ENCODE measurements at regions not wholly inside any gene's neighbourhood (a gene's known extent, or its start where the extent isn't known, plus 50 kb on each side); places are given as distances from the start of the nearest gene placed in this dataset.

DNA sequence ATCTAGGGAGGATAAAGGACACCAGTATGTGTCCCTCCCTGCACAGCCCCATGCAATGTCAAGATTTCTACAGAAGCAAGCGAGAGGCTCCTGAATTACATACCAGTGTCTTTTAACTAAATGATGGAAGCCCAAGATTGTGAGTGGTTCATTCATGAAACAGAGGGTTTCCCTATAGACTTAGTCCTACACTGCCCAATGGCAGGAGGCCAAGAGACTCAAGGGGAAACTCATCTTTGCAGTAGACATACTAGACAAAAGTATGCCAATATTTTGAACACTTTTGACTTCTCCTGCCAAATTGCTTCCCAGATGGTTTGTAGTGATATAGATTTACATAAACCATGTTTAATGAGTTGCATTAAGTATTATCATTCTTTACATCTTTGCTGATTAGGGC is 557.2 kb upstream of the JAG1 start:
- TF ChIP-seq, protein P1, sequence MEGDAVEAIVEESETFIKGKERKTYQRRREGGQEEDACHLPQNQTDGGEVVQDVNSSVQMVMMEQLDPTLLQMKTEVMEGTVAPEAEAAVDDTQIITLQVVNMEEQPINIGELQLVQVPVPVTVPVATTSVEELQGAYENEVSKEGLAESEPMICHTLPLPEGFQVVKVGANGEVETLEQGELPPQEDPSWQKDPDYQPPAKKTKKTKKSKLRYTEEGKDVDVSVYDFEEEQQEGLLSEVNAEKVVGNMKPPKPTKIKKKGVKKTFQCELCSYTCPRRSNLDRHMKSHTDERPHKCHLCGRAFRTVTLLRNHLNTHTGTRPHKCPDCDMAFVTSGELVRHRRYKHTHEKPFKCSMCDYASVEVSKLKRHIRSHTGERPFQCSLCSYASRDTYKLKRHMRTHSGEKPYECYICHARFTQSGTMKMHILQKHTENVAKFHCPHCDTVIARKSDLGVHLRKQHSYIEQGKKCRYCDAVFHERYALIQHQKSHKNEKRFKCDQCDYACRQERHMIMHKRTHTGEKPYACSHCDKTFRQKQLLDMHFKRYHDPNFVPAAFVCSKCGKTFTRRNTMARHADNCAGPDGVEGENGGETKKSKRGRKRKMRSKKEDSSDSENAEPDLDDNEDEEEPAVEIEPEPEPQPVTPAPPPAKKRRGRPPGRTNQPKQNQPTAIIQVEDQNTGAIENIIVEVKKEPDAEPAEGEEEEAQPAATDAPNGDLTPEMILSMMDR (IDR thresholded peaks at IDR 0.05; ENCODE audit: low read depth, low read length), result no peak
- DNase-seq (ENCODE audit: extremely low read depth, low read depth), result no peak

DNA sequence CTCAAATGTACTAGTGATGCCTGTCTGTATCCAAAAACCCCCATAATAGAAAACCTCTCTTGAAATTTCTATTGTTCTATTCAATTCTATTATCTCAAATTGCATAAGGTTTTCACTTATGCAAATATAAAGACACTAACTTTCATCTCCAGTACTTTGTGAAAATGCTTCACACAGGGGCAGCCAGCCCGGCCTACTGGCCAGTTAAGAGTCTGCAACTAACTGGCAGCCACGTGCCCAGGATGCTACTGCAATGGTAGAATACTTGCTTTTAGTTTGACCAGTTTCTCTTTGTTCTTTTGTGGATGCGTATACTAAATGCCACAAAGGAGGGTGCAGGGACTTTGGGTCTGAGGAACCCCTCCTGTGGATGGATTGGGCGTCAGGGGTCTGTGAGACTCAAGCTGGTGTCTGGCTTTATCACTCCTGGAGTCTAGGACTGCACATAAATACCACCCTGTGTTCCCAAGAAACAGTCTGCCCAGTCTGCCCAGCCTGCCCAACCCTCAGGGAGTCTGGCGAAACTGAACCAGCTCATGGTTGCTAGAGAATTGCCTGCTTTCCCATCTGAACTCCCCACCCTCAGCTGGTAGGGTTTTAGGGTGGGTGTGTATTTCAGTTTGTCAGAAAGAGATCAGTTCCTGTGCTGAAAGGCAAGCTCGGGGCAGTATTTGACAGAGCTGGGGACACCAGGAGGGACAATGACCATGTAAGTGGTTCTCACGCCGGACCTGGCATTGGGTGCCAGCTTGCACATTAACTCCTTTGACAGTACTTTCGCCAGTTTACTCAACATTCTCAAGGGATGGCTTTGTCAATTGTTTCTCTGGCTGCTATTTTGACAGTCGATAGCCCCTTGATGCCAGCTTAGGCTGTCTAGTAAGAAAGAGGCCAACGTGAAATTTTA is 558.2 kb upstream of the JAG1 start:
- no peak for DNase-seq (ENCODE audit: extremely low read depth, low read depth)
- TF ChIP-seq, protein P1 (IDR thresholded peaks at IDR 0.05; ENCODE audit: low read depth, low read length), result no peak

DNA sequence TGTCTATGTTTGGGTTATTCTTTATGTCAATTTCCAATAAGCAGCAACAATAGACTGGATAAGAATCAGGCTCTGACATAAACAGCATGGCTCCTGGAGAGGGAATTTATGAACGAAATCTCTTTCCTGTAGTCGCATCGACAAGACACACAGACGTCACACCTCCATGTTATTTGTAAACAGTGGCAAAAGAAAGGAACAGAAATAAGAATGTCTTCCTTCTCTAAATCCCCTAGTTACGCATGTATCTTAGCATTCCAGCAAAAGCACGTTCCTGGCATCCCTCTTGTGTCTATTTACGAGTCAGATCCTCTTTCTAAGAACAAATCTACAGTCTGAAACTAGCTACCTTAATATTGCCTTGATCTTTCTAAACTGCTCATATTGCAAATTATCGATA is 559.1 kb upstream of the JAG1 start:
- TF ChIP-seq, protein P1 (IDR thresholded peaks at IDR 0.05; ENCODE audit: low read depth, low read length), result no peak
- DNase-seq (ENCODE audit: extremely low read depth, low read depth), result no peak

DNA sequence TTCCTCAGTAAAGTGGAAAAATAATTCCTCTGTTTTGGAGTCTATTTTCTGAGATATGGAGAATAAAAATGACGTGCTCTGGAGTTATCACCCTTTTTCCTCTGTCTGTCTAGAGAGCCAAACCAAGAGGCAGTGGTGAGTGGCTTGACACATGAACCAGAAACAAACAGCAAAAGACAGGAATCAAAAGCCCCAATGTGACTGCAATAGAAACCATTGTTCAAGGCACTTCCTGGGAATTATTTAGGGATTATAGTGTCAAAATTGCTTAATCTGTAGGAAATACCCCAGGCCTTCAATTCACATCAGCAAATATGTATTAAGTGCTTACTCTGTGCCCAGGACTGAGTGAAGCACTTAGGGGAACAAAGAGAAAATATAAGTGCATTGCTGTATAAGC is 560.4 kb upstream of the JAG1 start:
- no peak for DNase-seq (ENCODE audit: extremely low read depth, low read depth)
- TF ChIP-seq, protein P1 (IDR thresholded peaks at IDR 0.05; ENCODE audit: low read depth, low read length), result no peak

DNA sequence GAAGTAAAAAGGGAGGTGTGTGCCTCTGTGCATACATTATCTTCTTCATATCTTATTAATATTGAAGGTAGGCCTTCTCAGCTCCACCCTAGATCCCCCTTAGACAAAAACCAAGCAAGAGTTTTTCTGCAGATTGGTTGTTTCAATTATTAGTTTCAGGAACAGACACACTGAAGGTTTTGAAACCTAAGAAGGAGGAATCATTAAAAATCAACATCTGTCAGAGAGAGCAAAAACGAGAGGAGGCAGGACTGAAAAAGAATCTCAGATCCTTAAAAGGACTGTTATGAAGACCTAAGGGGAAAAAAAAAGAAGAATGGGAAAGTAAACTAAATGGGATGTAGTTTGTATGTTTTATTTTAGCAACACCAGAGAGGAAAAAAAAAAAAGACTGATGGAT is 560.8 kb upstream of the JAG1 start:
- TF ChIP-seq, protein P1 (IDR thresholded peaks at IDR 0.05; ENCODE audit: low read depth, low read length), result no peak
- DNase-seq (ENCODE audit: extremely low read depth, low read depth), result no peak

DNA sequence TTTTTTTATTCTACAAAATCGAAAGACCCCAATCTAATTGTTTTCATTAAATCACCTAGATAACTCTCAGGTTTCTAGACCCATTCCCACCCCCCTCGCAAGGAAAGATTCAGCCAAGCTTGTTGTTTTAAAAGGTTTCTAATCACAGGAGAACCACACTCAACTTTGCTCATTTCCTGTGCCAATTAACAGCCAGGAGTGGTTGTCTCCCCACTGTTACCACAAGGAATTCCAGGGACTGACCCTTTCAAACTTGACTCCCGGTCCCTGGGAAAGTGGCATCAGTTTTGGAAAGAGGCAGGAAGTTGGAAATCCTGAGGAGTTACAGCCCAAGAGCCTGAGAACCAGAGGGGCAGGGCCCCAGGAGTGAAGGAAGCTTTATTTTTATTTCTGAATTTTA is 561.3 kb upstream of the JAG1 start:
- TF ChIP-seq, protein P1 (IDR thresholded peaks at IDR 0.05; ENCODE audit: low read depth, low read length), result no peak
- no peak for DNase-seq (ENCODE audit: extremely low read depth, low read depth)

DNA sequence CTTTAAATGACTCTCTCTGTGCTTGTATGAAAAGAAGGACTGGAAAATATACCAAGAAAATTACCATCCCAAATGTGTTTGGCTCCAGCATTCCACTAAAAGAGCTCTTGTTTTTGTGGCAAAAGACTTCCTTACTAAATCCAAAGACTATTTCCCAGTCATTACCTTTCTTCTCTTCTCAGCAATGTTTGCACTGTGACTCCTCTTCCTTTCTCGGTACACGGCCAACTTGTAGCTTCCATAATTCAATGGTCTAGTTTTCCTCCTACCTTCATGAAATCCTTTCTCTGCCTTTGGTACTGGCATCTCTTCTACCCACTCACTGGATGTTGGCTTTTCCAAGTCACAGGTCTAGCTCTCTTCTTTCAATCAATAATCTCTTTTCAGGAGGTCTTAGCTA is 568.5 kb upstream of the JAG1 start:
- TF ChIP-seq, protein P1 (IDR thresholded peaks at IDR 0.05; ENCODE audit: low read depth, low read length), result no peak
- DNase-seq (ENCODE audit: extremely low read depth, low read depth), result no peak
